ENCODE measurements at regions not wholly inside any gene's neighbourhood (a gene's known extent, or its start where the extent isn't known, plus 50 kb on each side); places are given as distances from the start of the nearest gene placed in this dataset.

DNA sequence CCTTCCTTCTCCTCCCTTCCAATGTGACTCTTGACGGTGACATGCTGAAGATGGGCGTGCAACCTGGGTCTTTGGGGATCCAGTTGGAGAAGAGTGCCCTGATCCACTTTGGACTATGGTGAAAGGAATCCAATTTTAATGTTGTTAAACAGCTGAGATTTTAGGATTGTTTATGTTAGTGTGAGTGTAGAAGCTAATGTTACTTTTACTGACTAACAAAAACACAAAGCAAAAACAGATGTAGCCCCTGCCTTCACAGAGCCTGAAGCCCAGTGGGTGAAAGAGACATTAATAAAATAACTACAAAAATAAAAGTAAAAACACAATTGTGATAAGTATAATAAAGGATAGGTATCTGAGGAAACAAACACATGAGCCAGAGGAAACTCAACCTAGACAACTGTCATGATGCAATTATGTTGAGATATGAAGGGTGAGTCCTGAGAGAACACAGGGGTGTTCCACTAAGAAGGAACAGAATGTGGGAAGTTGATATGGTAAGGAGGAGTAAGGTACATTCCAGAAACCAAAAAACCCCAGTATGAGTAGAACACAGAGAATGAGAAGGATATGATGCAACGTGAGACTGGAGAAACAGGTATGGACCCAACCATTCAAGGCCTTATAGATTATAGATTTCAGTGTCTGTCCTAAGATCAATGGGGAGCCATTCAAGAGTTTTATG lies 115.1 kb upstream of the PMFBP1 start:
- no peak for DNase-seq (ENCODE audit: low spot score)
- Histone ChIP-seq H3K79me2 (no peaks in the 10 kb centered on the region), H3K4me3 (no peak overlapping the region), H4K20me1 (ENCODE audit: insufficient read depth, poor library complexity, severe bottlenecking) (no peaks in the 10 kb centered on the region), H3K27ac (no peak overlapping the region), H3K9me2 (replicated peaks; ENCODE audit: insufficient read depth) (no peaks in the 10 kb centered on the region), H3K27me3 (no peaks in the 10 kb centered on the region), H3K9me3 (ENCODE audit: low read depth) (no peaks in the 10 kb centered on the region), H2AFZ (no peak overlapping the region), H3K4me1 (ENCODE audit: insufficient read depth) (peaks cover 6% of the 10 kb centered on the region), H3K36me3 (replicated peaks; ENCODE audit: insufficient read depth, low read depth) (no peaks in the 10 kb centered on the region), H3K4me2 (no peak overlapping the region)
- WGBS (ENCODE audit: low lambda C conversion rate, missing lambda C conversion rate) = 94% methylated on average over 3 of the region's 3 CpGs
- TF ChIP-seq EZH2phosphoT487 (IDR thresholded peaks at IDR 0.05; ENCODE audit: low read depth, severe bottlenecking, unreplicated experiment) (no peak), EZH2 (IDR thresholded peaks at IDR 0.05; ENCODE audit: borderline replicate concordance) (no peak)
- TF ChIP-seq, protein P1, sequence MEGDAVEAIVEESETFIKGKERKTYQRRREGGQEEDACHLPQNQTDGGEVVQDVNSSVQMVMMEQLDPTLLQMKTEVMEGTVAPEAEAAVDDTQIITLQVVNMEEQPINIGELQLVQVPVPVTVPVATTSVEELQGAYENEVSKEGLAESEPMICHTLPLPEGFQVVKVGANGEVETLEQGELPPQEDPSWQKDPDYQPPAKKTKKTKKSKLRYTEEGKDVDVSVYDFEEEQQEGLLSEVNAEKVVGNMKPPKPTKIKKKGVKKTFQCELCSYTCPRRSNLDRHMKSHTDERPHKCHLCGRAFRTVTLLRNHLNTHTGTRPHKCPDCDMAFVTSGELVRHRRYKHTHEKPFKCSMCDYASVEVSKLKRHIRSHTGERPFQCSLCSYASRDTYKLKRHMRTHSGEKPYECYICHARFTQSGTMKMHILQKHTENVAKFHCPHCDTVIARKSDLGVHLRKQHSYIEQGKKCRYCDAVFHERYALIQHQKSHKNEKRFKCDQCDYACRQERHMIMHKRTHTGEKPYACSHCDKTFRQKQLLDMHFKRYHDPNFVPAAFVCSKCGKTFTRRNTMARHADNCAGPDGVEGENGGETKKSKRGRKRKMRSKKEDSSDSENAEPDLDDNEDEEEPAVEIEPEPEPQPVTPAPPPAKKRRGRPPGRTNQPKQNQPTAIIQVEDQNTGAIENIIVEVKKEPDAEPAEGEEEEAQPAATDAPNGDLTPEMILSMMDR (IDR thresholded peaks at IDR 0.05; ENCODE audit: poor library complexity) = no peak

DNA sequence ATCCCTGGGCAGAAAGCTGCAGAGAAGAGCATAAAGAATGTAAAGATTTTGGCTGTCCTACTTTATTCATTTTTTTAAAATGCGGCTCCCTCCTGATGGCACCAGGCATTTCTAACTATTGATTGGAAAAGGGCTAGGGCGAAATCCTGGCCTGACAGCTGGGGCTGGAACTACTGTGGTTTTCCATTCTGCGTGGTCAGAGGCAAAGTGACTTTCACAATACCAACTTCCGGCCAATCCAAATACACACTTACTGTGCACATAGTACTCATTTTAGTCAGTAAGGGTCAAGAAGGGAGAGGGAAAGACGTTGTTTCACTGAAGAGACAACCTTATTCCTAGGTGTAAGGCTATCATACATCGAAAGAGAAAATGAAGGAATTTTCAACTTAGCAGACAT lies 113.8 kb upstream of the PMFBP1 start:
- H3K27me3 ChIP-seq = no peaks in the 10 kb centered on the region
- 94% methylated on average over 6 of the region's 6 CpGs for WGBS (ENCODE audit: low lambda C conversion rate, missing lambda C conversion rate)
- no peak overlapping the region for H3K27ac ChIP-seq
- no peak overlapping the region for H3K4me3 ChIP-seq
- no peaks in the 10 kb centered on the region for H3K79me2 ChIP-seq
- no peaks in the 10 kb centered on the region for H4K20me1 ChIP-seq (ENCODE audit: insufficient read depth, poor library complexity, severe bottlenecking)
- no peak for DNase-seq (ENCODE audit: low spot score)
- TF ChIP-seq, protein P1 (IDR thresholded peaks at IDR 0.05; ENCODE audit: poor library complexity) = no peak
- TF ChIP-seq EZH2 (IDR thresholded peaks at IDR 0.05; ENCODE audit: borderline replicate concordance) = no peak
- no peak for TF ChIP-seq EZH2phosphoT487 (IDR thresholded peaks at IDR 0.05; ENCODE audit: low read depth, severe bottlenecking, unreplicated experiment)
- no peaks in the 10 kb centered on the region for H3K4me1 ChIP-seq (ENCODE audit: insufficient read depth)
- H2AFZ ChIP-seq = no peak overlapping the region
- no peak overlapping the region for H3K4me2 ChIP-seq
- H3K9me3 ChIP-seq (ENCODE audit: low read depth) = no peaks in the 10 kb centered on the region
- H3K9me2 ChIP-seq (replicated peaks; ENCODE audit: insufficient read depth) = no peaks in the 10 kb centered on the region
- no peaks in the 10 kb centered on the region for H3K36me3 ChIP-seq (replicated peaks; ENCODE audit: insufficient read depth, low read depth)

DNA sequence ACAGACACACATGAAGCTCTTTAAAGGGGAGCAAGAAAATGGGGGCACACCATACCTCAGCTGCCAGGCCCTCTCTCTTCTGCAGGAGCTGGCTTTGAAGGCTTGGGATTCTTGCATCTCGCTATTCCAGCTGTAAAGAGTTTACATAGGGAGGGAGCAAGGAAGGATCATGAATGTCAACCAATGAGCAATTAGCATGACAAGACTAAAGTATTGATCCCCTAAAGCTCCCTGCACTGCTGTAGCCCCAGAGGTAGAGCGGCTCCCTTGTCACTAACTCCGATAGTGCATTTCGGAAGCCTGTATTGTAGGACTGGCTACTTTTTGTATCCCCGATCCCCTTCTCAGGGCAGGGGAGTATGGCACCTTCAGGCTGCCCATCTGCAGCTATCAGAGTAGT lies 113.4 kb upstream of the PMFBP1 start:
- Histone ChIP-seq H3K27ac (no peak overlapping the region), H3K4me2 (no peak overlapping the region), H3K9me2 (replicated peaks; ENCODE audit: insufficient read depth) (no peaks in the 10 kb centered on the region), H3K79me2 (no peaks in the 10 kb centered on the region), H3K27me3 (no peaks in the 10 kb centered on the region), H3K4me1 (ENCODE audit: insufficient read depth) (no peaks in the 10 kb centered on the region), H3K9me3 (ENCODE audit: low read depth) (no peaks in the 10 kb centered on the region), H3K36me3 (replicated peaks; ENCODE audit: insufficient read depth, low read depth) (no peaks in the 10 kb centered on the region), H3K4me3 (no peak overlapping the region), H4K20me1 (ENCODE audit: insufficient read depth, poor library complexity, severe bottlenecking) (no peaks in the 10 kb centered on the region), H2AFZ (no peak overlapping the region)
- WGBS (ENCODE audit: low lambda C conversion rate, missing lambda C conversion rate) = 85% methylated on average over 5 of the region's 5 CpGs
- no peak for DNase-seq (ENCODE audit: low spot score)
- TF ChIP-seq EZH2 (IDR thresholded peaks at IDR 0.05; ENCODE audit: borderline replicate concordance) (no peak), EZH2phosphoT487 (IDR thresholded peaks at IDR 0.05; ENCODE audit: low read depth, severe bottlenecking, unreplicated experiment) (no peak)
- TF ChIP-seq, protein P1 (IDR thresholded peaks at IDR 0.05; ENCODE audit: poor library complexity) = no peak

All from hepatocyte (in vitro differentiated cells).